ENCODE measurements at regions not wholly inside any gene's neighbourhood (a gene's known extent, or its start where the extent isn't known, plus 50 kb on each side); places are given as distances from the start of the nearest gene placed in this dataset.

GRCh38 chr7:124672011-124672410 is 93.6 kb downstream of the GPR37 start:
- no peak for TF ChIP-seq SMC3 (IDR thresholded peaks at IDR 0.05)
- TF ChIP-seq CTCF (IDR thresholded peaks at IDR 0.05): no peak
- TF ChIP-seq RNF2 (IDR thresholded peaks at IDR 0.05; ENCODE audit: borderline replicate concordance, low read depth): no peak
- TF ChIP-seq POLR2A (IDR thresholded peaks at IDR 0.05; ENCODE audit: low read length): no peak
- no peak for TF ChIP-seq MYC (IDR thresholded peaks at IDR 0.05; ENCODE audit: borderline replicate concordance, low read length)
- TF ChIP-seq NR3C1 (IDR thresholded peaks at IDR 0.05): no peak
- TF ChIP-seq BHLHE40 (IDR thresholded peaks at IDR 0.05; ENCODE audit: low read depth, low read length): no peak
- TF ChIP-seq TP53 (CRISPR knock-in tag; IDR thresholded peaks at IDR 0.05): no peak

Measured in A549 (cell line).